ENCODE measurements at regions not wholly inside any gene's neighbourhood (a gene's known extent, or its start where the extent isn't known, plus 50 kb on each side); places are given as distances from the start of the nearest gene placed in this dataset.

GRCh38 chr2:238566001-238566645, 139.4 kb downstream of the ASB1 start:
- no peak overlapping the region for H3K4me3 ChIP-seq (ENCODE audit: low read depth, low read length)
- no peak for DNase-seq (ENCODE audit: low read depth)
- no peak for TF ChIP-seq CTCF (IDR thresholded peaks at IDR 0.05; ENCODE audit: insufficient read depth, low read depth, low read length)

- TF ChIP-seq CTCF (IDR thresholded peaks at IDR 0.05; ENCODE audit: insufficient read depth, low read depth, low read length), result no peak
- no peak overlapping the region for H3K4me3 ChIP-seq (ENCODE audit: low read depth, low read length)
- DNase-seq (ENCODE audit: low read depth), result no peak
Measured at GRCh38 chr2:238567067-238567855, 140.5 kb downstream of the ASB1 start.

GRCh38 chr2:238567996-238568395, 141.3 kb downstream of the ASB1 start:
- H3K4me3 ChIP-seq (ENCODE audit: low read depth, low read length), result no peak overlapping the region
- TF ChIP-seq CTCF (IDR thresholded peaks at IDR 0.05; ENCODE audit: insufficient read depth, low read depth, low read length), result no peak
- no peak for DNase-seq (ENCODE audit: low read depth)

- no peak for TF ChIP-seq CTCF (IDR thresholded peaks at IDR 0.05; ENCODE audit: insufficient read depth, low read depth, low read length)
- DNase-seq (ENCODE audit: low read depth), result no peak
- H3K4me3 ChIP-seq (ENCODE audit: low read depth, low read length), result no peak overlapping the region
Measured at GRCh38 chr2:238568455-238569440, 142.0 kb downstream of the ASB1 start.

GRCh38 chr2:238569507-238570195, 142.9 kb downstream of the ASB1 start:
- DNase-seq (ENCODE audit: low read depth), result peak; percentile 29
- no peak overlapping the region for H3K4me3 ChIP-seq (ENCODE audit: low read depth, low read length)
- TF ChIP-seq CTCF (IDR thresholded peaks at IDR 0.05; ENCODE audit: insufficient read depth, low read depth, low read length), result no peak

GRCh38 chr2:238570391-238570790, 143.7 kb downstream of the ASB1 start:
- no peak overlapping the region for H3K4me3 ChIP-seq (ENCODE audit: low read depth, low read length)
- no peak for TF ChIP-seq CTCF (IDR thresholded peaks at IDR 0.05; ENCODE audit: insufficient read depth, low read depth, low read length)
- no peak for DNase-seq (ENCODE audit: low read depth)

Measured in fibroblast of villous mesenchyme (primary cell).